Anterior cingulate cortex (tissue), 58 donors: ENCODE measurements at regions not wholly inside any gene's neighbourhood (a gene's known extent, or its start where the extent isn't known, plus 50 kb on each side); places are given as distances from the start of the nearest gene placed in this dataset.

Experiments
- DNase-seq, 58 donors: peaks; one replicate each; lab custom pipeline; 2025; lab: John Stamatoyannopoulos, UW

GRCh38 chr1:4585216-4585615 lies 69.2 kb upstream of the AJAP1 start:
- DNase-seq = peak in 1 of 58 donors; percentile 13

- no peak for DNase-seq
Observed at GRCh38 chr1:4585705-4586104, 68.7 kb upstream of the AJAP1 start.

GRCh38 chr1:4586611-4587160 lies 67.7 kb upstream of the AJAP1 start:
- DNase-seq = no peak

- DNase-seq = no peak
Observed at GRCh38 chr1:4587721-4588120, 66.7 kb upstream of the AJAP1 start.

- DNase-seq = no peak
Observed at GRCh38 chr1:4590756-4591155, 63.7 kb upstream of the AJAP1 start.

GRCh38 chr1:4591926-4592325 lies 62.5 kb upstream of the AJAP1 start:
- no peak for DNase-seq

- no peak for DNase-seq
Observed at GRCh38 chr1:4593106-4593505, 61.3 kb upstream of the AJAP1 start.

GRCh38 chr1:4594286-4594991 lies 60.0 kb upstream of the AJAP1 start:
- DNase-seq = no peak

- DNase-seq = no peak
Observed at GRCh38 chr1:4595341-4596225, 58.8 kb upstream of the AJAP1 start.

GRCh38 chr1:4596486-4596885 lies 57.9 kb upstream of the AJAP1 start:
- no peak for DNase-seq

- no peak for DNase-seq
Observed at GRCh38 chr1:4597020-4597419, 57.4 kb upstream of the AJAP1 start.

- no peak for DNase-seq
Observed at GRCh38 chr1:4598561-4598960, 55.8 kb upstream of the AJAP1 start.

- DNase-seq = no peak
Observed at GRCh38 chr1:4599521-4599920, 54.9 kb upstream of the AJAP1 start.

GRCh38 chr1:4599951-4600481 lies 54.4 kb upstream of the AJAP1 start:
- DNase-seq = no peak

GRCh38 chr1:4600615-4601460 lies 53.6 kb upstream of the AJAP1 start:
- no peak for DNase-seq

- DNase-seq = no peak
Observed at GRCh38 chr1:4601941-4602340, 52.5 kb upstream of the AJAP1 start.

- DNase-seq = peak in 14 of 58 donors; percentile 6 to 67 (median 24)
Observed at GRCh38 chr1:4602462-4603294, 51.7 kb upstream of the AJAP1 start.

GRCh38 chr1:4603295-4604110 lies 50.9 kb upstream of the AJAP1 start:
- peak in 13 of 58 donors; percentile 7 to 68 (median 35) for DNase-seq
